ENCODE measurements at regions not wholly inside any gene's neighbourhood (a gene's known extent, or its start where the extent isn't known, plus 50 kb on each side); places are given as distances from the start of the nearest gene placed in this dataset.
"Not testable (repeated sequence)": the region's sequence is repeated elsewhere in the genome, so short reads cannot be mapped to it uniquely, and the experiment has no call there.

DNA sequence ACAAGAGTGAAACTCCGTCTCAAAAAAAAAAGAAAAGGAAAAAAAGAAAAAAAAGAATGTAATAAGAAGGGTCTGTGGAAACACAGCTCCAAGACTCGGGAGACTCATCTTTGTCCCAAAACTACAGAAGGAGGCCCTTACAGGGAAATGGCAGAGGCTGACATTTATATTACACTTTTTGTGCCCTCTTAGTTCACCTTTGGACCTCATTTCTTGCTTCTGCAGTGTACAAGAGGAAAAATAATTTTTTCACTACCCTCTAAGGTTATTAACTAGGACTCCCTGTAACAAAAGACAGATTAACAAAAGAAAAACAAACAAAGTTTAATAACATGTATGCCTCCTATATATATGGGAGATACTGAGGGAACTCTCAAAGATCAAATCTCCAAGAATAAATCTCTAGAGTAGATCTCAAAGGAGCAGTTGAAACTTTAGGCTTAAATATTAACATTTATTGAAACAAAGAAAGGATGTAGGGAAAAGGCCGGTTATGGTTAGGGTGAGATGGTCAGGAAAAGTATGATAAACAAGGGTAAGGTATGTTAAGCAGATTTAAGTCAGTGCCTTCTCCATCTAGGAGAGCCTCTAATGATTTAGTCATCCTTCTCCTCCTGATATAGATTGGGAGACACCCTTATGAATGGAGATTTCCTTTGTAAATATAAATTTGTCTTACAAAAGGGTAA lies 121.3 kb upstream of the JADE1 start:
- H3K36me3 ChIP-seq (ENCODE audit: control insufficient read depth, insufficient read depth, low read length): no peaks in the 10 kb centered on the region
- H3K4me3 ChIP-seq (ENCODE audit: low read depth, low read length): no peak overlapping the region
- no peaks in the 10 kb centered on the region for H3K9me3 ChIP-seq (ENCODE audit: control insufficient read depth, insufficient read depth, low read length)
- no peak overlapping the region for H3K9ac ChIP-seq (ENCODE audit: low read depth, low read length)
- H3K27me3 ChIP-seq (ENCODE audit: control insufficient read depth, insufficient read depth, low read length): no peaks in the 10 kb centered on the region
- H3K4me1 ChIP-seq (ENCODE audit: control insufficient read depth, insufficient read depth, low read length): peaks cover 12% of the 10 kb centered on the region

DNA sequence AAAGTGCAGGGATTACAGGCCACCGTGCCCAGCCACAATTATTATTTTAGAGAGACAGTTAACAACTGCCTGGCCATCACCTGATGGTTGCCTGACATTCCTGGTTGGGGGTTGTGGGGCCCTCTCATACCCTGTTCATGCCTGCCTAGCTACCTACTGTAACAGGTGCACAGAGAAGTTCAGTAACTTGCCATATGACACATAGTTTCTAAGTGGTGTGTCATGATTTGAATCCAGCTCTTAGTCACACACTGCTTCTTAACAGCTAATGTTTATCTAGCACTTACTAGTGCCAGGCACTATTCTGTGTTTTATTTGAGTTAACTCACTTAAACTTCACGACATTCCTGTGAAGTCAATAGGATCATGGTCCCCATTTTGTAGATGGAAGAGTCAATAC lies 122.7 kb upstream of the JADE1 start:
- Histone ChIP-seq H3K4me3 (ENCODE audit: low read depth, low read length) (no peak overlapping the region), H3K9ac (ENCODE audit: low read depth, low read length) (no peak overlapping the region), H3K27me3 (ENCODE audit: control insufficient read depth, insufficient read depth, low read length) (no peaks in the 10 kb centered on the region), H3K36me3 (ENCODE audit: control insufficient read depth, insufficient read depth, low read length) (no peaks in the 10 kb centered on the region), H3K9me3 (ENCODE audit: control insufficient read depth, insufficient read depth, low read length) (no peaks in the 10 kb centered on the region), H3K4me1 (ENCODE audit: control insufficient read depth, insufficient read depth, low read length) (peaks cover 18% of the 10 kb centered on the region)

DNA sequence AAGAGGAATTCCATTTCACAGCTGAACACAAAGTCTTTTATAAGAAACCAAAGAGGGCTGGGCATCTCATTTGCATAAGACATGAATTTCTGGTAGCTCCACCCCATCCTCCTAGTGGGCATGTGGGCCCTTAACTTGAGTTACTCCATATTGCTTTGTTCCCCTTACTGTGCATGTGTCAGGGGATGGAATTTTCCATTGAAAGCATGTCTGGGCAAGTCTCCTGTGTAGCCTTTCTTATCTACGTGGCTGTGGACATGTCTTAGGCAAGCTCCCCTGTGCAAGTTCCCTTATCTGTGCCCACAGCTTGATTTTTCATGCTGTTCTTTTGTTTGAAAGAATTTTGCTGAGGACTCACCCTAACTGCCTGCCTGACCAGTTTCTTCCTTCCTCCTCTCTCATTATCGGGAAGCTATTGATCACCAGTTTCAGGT lies 123.5 kb upstream of the JADE1 start:
- Histone ChIP-seq H3K4me3 (ENCODE audit: low read depth, low read length) (no peak overlapping the region), H3K9ac (ENCODE audit: low read depth, low read length) (no peak overlapping the region), H3K4me1 (ENCODE audit: control insufficient read depth, insufficient read depth, low read length) (peaks cover 19% of the 10 kb centered on the region), H3K27me3 (ENCODE audit: control insufficient read depth, insufficient read depth, low read length) (no peaks in the 10 kb centered on the region), H3K36me3 (ENCODE audit: control insufficient read depth, insufficient read depth, low read length) (no peaks in the 10 kb centered on the region), H3K9me3 (ENCODE audit: control insufficient read depth, insufficient read depth, low read length) (no peaks in the 10 kb centered on the region)

DNA sequence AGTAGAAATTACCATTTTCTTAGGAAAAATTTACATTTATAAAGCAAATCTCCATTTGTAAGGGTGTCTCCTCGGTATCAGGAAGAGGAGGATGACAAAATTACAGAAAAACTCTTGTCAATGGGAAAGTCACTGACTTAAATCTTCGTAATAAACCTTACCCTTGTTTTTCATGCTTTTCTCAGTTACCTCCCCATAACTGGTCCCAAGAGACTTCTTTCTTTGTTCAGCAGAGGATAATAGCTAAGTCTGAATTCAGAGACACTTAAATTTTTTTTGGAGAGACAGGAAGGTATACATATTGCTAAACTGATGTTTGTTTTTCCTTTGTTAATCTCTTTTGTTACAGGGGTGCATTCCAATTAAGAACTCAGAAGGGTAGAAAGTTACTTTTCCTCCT lies 125.5 kb upstream of the JADE1 start:
- H3K4me3 ChIP-seq (ENCODE audit: low read depth, low read length): no peak overlapping the region

DNA sequence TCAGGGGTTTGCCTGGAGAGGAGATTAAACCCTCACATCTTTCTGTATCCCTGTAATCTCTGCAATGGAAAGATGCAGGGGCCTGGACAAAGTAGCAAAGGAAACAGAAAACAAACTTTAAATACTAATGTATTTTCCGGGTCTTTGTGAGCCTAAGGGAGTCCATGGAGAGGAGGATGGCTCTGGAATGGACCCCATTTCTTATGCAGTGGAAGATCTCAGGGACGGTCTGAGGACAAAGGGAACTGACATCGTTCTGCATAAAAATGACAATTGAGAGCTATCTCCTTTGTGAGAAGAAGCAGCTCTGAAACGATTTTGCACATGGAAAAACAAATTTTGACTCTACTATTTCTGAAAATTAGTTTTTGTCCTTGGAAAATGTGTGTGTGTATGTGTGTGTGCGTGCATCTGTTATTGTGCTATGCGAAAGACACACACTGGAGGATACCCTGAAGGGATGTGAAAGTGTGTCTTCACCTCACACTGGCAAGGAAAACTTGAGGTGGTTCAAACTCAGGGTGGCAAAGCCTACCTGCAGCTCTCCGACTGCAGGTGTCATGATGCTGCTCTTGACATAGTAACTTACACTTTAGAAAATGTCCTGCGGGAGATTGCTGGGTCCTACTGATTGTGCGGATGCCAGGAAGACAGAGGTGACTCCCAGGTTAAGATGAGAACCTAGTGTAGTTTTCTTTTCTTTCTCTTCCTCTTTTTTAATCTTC lies 126.4 kb upstream of the JADE1 start:
- Histone ChIP-seq H3K9me3 (ENCODE audit: control insufficient read depth, insufficient read depth, low read length) (no peaks in the 10 kb centered on the region), H3K36me3 (ENCODE audit: control insufficient read depth, insufficient read depth, low read length) (no peaks in the 10 kb centered on the region), H3K9ac (ENCODE audit: low read depth, low read length) (no peak overlapping the region), H3K4me1 (ENCODE audit: control insufficient read depth, insufficient read depth, low read length) (peaks cover 13% of the 10 kb centered on the region), H3K4me3 (ENCODE audit: low read depth, low read length) (no peak overlapping the region), H3K27me3 (ENCODE audit: control insufficient read depth, insufficient read depth, low read length) (no peaks in the 10 kb centered on the region)

More for the DNA sequence above, 125.5 kb upstream of the JADE1 start:
- Histone ChIP-seq H3K27me3 (ENCODE audit: control insufficient read depth, insufficient read depth, low read length) (no peaks in the 10 kb centered on the region), H3K9me3 (ENCODE audit: control insufficient read depth, insufficient read depth, low read length) (no peaks in the 10 kb centered on the region), H3K36me3 (ENCODE audit: control insufficient read depth, insufficient read depth, low read length) (no peaks in the 10 kb centered on the region), H3K9ac (ENCODE audit: low read depth, low read length) (no peak overlapping the region), H3K4me1 (ENCODE audit: control insufficient read depth, insufficient read depth, low read length) (peaks cover 13% of the 10 kb centered on the region)

DNA sequence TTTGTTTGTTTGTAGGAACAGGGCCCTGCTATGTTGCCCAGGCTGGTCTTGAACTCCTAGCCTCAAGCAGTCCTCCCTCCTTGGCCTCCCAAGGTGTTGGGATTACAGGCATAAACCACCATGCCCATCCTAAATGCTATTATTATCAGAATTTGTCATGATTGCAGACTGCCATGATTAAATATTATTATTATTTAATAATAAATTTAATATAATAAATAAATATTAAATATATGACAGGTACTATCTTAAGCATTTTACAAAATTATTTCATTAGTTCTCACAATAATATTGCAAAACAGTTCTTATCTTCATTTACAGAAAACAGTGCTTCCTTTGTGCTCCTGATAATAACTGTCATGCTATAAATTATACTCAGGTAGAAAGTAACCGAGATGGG lies 133.4 kb upstream of the JADE1 start:
- H3K9me3 ChIP-seq (ENCODE audit: control insufficient read depth, insufficient read depth, low read length): no peaks in the 10 kb centered on the region
- no peak overlapping the region for H3K4me3 ChIP-seq (ENCODE audit: low read depth, low read length)
- H3K9ac ChIP-seq (ENCODE audit: low read depth, low read length): no peak overlapping the region
- no peaks in the 10 kb centered on the region for H3K36me3 ChIP-seq (ENCODE audit: control insufficient read depth, insufficient read depth, low read length)
- peaks cover 6% of the 10 kb centered on the region for H3K4me1 ChIP-seq (ENCODE audit: control insufficient read depth, insufficient read depth, low read length)
- no peaks in the 10 kb centered on the region for H3K27me3 ChIP-seq (ENCODE audit: control insufficient read depth, insufficient read depth, low read length)

DNA sequence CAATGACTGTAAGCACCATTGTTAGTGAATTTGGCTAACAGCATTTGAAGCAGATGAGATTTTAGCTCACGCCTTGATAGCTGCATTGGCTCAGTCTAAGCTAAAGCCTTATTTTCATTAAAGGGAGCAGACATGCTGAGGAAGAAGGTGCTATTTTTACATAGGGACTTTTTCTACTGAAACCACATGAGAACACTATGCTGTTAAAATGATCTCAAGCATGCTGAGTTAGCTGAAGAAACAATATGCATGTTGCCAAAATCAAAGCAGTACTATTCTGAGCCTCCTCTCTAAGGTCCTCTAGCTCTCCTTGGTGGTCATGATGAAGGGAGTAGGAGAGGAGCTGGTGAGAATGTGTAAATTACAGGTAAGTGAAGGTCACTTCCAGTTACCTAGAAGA lies 134.4 kb upstream of the JADE1 start:
- Histone ChIP-seq H3K4me1 (ENCODE audit: control insufficient read depth, insufficient read depth, low read length) (peaks cover 6% of the 10 kb centered on the region), H3K27me3 (ENCODE audit: control insufficient read depth, insufficient read depth, low read length) (no peaks in the 10 kb centered on the region), H3K4me3 (ENCODE audit: low read depth, low read length) (no peak overlapping the region), H3K36me3 (ENCODE audit: control insufficient read depth, insufficient read depth, low read length) (no peaks in the 10 kb centered on the region), H3K9me3 (ENCODE audit: control insufficient read depth, insufficient read depth, low read length) (no peaks in the 10 kb centered on the region), H3K9ac (ENCODE audit: low read depth, low read length) (no peak overlapping the region)

DNA sequence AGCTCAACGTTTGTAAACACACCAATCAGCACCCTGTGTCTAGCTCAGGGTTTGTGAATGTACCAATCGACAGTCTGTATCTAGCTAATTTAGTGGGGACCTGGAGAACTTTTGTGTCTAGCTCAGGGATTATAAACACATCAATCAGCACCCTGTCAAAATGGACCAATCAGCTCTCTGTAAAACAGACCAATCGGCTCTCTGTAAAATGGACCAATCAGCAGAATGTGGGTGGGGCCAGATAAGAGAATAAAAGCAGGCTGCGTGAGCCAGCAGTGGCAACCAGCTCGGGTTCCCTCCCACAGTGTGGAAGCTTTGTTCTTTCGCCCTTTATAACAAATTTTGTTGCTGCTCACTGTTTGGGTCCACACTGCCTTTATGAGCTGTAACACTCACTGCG lies 136.3 kb upstream of the JADE1 start:
- not testable (repeated sequence) for H3K4me1 ChIP-seq (ENCODE audit: control insufficient read depth, insufficient read depth, low read length); H3K36me3 ChIP-seq (ENCODE audit: control insufficient read depth, insufficient read depth, low read length); H3K27me3 ChIP-seq (ENCODE audit: control insufficient read depth, insufficient read depth, low read length); H3K9ac ChIP-seq (ENCODE audit: low read depth, low read length); H3K4me3 ChIP-seq (ENCODE audit: low read depth, low read length); H3K9me3 ChIP-seq (ENCODE audit: control insufficient read depth, insufficient read depth, low read length)

DNA sequence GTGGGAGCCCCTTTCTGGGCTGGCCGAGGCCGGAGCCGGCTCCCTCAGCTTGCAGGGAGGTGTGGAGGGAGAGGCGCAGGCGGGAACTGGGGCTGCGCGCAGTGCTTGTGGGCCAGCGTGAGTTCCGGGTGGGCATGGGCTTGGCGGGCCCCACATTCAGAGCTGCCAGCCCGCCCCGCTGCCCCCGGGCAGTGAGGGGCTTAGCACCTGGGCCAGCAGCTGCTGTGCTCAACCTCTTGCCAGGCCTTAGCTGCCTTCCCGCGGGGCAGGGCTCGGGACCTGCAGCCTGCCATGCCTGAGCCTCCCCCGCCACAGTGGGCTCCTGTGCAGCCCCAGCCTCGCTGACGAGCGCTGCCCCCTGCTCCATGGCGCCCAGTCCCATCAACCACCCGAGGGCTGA lies 136.9 kb upstream of the JADE1 start:
- not testable (repeated sequence) for H3K4me1 ChIP-seq (ENCODE audit: control insufficient read depth, insufficient read depth, low read length); H3K27me3 ChIP-seq (ENCODE audit: control insufficient read depth, insufficient read depth, low read length); H3K9me3 ChIP-seq (ENCODE audit: control insufficient read depth, insufficient read depth, low read length); H3K9ac ChIP-seq (ENCODE audit: low read depth, low read length); H3K36me3 ChIP-seq (ENCODE audit: control insufficient read depth, insufficient read depth, low read length); H3K4me3 ChIP-seq (ENCODE audit: low read depth, low read length)

DNA sequence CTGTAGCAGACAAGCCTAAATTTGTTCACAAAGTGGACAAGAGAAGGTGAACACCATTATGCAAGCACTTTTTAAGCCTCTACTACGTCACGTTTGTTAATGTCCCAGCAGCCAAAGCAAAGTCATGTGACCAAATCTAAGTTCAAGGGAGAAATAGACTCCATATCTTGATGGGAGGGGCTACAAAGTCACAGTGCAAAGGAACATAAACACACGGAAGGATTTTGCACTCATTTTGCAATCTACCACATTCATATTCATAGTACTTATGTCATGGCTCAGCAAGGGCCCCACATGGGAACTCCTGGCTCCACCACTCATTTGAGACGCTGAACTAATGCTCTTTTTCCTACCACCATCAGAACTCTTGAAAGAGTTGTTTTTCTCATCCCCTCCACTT lies 139.0 kb upstream of the JADE1 start:
- H3K36me3 ChIP-seq (ENCODE audit: control insufficient read depth, insufficient read depth, low read length): no peaks in the 10 kb centered on the region
- no peaks in the 10 kb centered on the region for H3K27me3 ChIP-seq (ENCODE audit: control insufficient read depth, insufficient read depth, low read length)

DNA sequence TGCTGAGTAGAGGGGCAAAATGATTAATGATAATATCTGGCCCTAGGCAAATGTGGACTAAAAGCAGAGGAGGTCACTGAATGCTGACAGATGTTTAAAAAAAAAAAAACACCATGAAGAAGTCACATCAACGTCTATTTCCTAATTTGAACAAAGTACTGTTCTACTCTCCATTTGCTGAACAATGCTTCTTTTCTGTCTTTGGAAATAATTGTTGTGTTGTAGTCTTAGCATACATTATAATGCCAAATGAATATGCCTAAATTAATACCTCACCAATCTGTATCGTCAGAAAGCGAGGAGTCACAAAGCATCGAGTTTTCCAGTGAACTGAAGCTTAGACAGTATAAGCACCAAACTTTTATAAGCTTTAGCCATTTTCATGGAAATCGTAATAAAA lies 140.9 kb upstream of the JADE1 start:
- Histone ChIP-seq H3K27me3 (ENCODE audit: control insufficient read depth, insufficient read depth, low read length) (no peaks in the 10 kb centered on the region), H3K4me1 (ENCODE audit: control insufficient read depth, insufficient read depth, low read length) (no peaks in the 10 kb centered on the region), H3K36me3 (ENCODE audit: control insufficient read depth, insufficient read depth, low read length) (no peaks in the 10 kb centered on the region), H3K9ac (ENCODE audit: low read depth, low read length) (no peak overlapping the region), H3K4me3 (ENCODE audit: low read depth, low read length) (no peak overlapping the region), H3K9me3 (ENCODE audit: control insufficient read depth, insufficient read depth, low read length) (no peaks in the 10 kb centered on the region)

More for the DNA sequence above, 139.0 kb upstream of the JADE1 start:
- no peak overlapping the region for H3K9ac ChIP-seq (ENCODE audit: low read depth, low read length)
- H3K9me3 ChIP-seq (ENCODE audit: control insufficient read depth, insufficient read depth, low read length): no peaks in the 10 kb centered on the region
- H3K4me3 ChIP-seq (ENCODE audit: low read depth, low read length): no peak overlapping the region
- peaks cover 3% of the 10 kb centered on the region for H3K4me1 ChIP-seq (ENCODE audit: control insufficient read depth, insufficient read depth, low read length)

DNA sequence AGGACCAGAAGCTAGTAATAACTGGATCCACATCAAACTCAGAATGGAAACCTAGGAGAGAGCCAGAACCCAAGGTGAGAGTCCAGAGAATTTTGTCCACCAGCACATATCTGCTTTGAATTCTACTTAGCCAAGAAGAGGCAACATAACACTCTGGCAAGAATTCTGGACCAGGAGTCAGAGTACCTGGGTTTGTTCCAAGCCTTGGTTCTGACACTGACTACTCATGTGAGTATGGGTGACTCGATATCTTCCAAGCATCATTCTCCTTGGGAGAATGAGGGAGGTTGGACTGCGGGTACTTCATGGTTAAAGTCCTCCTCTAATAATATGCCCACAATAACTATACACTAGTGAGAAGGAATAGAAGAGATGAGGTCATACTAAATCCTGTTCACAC lies 144.0 kb upstream of the JADE1 start:
- no peaks in the 10 kb centered on the region for H3K4me1 ChIP-seq (ENCODE audit: control insufficient read depth, insufficient read depth, low read length)
- no peak overlapping the region for H3K4me3 ChIP-seq (ENCODE audit: low read depth, low read length)
- H3K36me3 ChIP-seq (ENCODE audit: control insufficient read depth, insufficient read depth, low read length): no peaks in the 10 kb centered on the region
- H3K9ac ChIP-seq (ENCODE audit: low read depth, low read length): no peak overlapping the region
- no peaks in the 10 kb centered on the region for H3K9me3 ChIP-seq (ENCODE audit: control insufficient read depth, insufficient read depth, low read length)
- H3K27me3 ChIP-seq (ENCODE audit: control insufficient read depth, insufficient read depth, low read length): no peaks in the 10 kb centered on the region
